HG02642 (cell line): ENCODE measurements at regions not wholly inside any gene's neighbourhood (a gene's known extent, or its start where the extent isn't known, plus 50 kb on each side); places are given as distances from the start of the nearest gene placed in this dataset.

Experiments
- ATAC-seq: cut with Tn5 transposase; IDR thresholded peaks from one replicate; pipeline ENCODE4 v1.9.1; 2021; ENCODE audit warnings: mild to moderate bottlenecking; ENCODE audit not compliant: unreplicated experiment, poor library complexity

DNA sequence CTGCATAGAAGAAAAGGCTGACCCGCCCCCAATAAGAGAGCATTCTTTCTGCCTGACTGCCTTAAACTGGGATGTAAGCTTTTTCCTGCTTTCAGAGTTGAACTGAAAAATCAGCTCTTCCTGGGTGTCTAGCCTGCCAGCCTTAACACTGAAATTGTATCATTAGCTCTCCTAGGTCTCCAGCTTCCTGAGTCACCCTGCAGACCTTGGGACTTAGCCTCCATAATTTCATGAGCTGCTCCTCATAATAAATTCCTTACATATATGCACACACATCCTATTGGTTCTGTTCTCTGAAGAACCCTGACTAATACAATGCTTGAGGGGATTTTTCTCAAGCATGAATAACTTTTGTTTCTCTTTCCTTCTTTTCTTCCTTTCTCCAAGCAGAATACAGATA lies 76.4 kb upstream of the FAR2 start:
- ATAC-seq: no peak

DNA sequence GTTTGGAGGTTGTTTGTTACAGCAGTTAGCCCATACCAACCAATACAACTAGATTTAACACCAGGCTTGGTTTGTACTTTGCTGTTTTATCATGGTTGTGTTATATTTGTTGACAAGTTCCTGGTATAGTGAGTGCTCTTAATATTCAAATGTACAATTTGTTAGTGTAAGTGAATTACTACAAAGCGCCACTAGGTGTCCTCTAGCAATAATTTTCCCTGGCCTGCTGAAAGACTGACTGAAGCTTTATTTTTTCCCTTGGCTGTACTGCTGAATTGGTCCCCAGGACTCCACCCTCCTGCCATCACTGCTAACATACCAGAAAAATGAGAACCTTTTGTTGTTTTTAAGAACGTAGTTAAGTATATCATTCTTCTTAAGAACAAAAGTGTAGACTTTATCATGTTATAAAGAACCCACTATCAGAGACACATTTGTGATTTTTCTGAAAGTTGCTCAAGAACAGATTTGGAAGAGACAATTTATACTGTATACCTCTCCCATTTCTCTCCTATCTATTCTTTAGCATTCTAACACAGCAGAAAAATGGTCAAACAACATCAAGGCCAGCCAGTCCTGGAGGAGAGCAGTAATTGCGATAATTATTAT lies 75.3 kb upstream of the FAR2 start:
- ATAC-seq: peak; percentile 83

DNA sequence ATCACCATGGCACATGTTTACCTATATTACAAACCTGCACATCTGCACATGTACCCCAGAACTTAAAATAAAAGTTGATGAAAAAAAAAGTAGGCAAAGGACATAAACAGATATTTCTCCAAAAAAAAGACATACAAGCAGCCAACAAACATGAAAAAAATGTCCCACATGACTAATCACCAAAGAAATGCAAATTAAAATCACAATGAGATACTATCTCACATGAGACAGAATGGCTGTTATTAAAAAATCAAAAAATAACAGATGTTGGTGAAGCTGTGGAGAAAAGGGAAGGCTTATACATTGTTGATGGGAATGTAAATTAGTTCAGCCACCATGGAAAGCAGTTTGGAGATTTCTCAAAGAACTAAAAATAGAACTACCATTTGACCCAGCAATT lies 68.0 kb upstream of the FAR2 start:
- no peak for ATAC-seq

DNA sequence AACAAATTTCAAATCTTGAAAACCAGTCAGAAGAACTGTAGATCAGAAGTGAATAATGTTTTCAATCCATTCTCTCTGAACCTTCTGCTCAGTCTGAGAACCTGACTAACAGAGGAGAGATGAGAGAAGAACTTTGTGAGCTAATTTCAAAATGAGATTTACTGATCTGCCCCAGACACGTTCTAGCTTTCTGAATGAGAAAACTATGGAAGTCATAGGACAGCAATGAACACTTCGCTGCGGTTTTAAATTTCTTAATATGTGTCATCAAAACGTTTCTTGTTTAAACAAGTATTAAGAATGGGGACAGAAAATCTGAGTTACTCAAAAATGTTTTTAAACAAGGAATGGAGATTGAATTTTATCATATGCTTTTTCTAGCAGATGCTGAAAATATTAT lies 66.6 kb upstream of the FAR2 start:
- no peak for ATAC-seq

DNA sequence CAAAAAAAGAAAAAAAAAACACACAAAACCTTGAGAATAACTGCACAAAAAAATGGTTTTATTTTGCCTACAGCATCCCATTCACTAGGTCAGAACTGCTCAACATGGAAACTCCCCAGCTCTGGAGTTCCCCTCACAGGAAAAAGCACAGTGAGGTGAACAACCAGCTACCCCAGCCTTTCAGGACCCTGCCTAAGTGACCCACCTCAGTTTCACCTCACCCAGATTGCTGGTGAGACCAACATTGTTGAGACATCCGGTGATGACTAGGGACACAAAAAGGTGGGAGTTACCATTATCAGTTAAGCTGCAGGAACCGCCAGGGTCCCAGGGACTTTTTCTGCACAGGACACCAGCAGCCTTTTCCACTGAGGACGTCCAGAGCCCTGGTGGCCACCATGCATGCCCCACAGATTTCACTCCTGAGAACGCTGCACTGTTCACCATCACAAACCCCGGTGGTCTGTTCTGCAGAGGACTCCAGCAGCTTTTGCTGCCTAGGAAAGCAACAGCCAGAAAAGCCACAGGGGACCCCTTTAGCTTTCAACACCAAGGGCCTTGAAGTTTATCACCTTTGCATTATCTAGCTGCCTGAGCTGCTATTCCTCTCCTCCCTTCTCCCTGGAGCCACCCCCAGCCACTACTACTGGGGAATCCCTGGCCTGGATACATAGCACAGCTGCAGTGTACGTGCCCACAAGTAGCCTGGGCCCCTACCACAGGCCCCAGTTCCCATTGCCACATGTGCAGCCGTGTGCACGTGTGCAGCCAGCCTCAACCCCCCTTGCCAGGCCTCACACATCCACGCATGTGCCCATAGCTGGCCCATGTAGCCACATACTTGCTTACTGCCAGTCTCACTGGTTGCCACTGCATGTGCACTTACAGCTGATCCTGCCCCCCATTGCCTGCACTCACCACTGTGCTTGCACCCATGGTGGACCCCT lies 62.5 kb upstream of the FAR2 start:
- no peak for ATAC-seq

DNA sequence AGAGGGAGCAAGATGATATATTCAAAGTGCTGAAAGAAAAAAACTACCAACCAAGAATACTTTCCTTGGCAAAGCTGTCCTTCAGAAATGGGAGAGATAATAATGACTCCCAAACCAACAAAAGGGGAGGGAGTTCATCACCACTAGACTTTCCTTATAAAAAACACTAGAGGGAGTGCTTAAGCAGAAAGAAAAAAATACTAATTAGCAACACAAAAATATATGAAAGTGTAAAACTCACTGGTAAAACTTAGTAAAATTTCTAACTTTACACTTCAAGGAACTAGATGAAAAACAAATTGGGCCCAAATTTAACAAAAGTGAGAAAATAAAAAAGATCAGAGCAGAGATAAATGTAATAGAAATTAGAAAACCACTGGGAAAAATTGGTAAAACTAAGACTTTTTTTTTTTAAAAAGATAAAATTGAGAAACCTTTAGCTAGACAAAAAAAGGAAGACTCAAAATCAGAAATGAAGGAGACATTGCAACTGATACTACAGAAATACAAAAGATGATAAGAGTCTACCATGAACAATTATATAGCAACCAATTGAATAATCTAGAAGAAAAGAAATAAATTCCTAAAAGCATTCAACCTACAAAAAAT lies 60.4 kb upstream of the FAR2 start:
- ATAC-seq: no peak
